Natural killer cell (primary cell): ENCODE measurements at regions not wholly inside any gene's neighbourhood (a gene's known extent, or its start where the extent isn't known, plus 50 kb on each side); places are given as distances from the start of the nearest gene placed in this dataset.

Source experiments
- ATAC-seq, 3 donors: fragments of 150-1000 bp in 2 of 3; fragments of 200-7000 bp in 1 of 3; cut with Tn5 transposase; 1 replicate in 1 of 3; 2 replicates in 2 of 3; pipeline ENCODE4 v1.10.0; 2021; ENCODE audit warnings: mild to moderate bottlenecking in 2 of 3, moderate library complexity in 2 of 3
- DNase-seq, 2 donors: peaks; one replicate each; pipeline versions ENCODE4 v3.0.0 to v3.0.0-alpha.2; 2013 to 2021; ENCODE audit warnings: mixed read lengths in 1 of 2
- H3K27ac ChIP-seq: one replicate; pipeline ENCODE4 v1.5.1; 2013; ENCODE audit warnings: mild to moderate bottlenecking, low read length
- H3K27me3 ChIP-seq: one replicate; pipeline ENCODE4 v1.6.1; 2013; ENCODE audit warnings: low read length; ENCODE audit not compliant: control insufficient read depth, insufficient read depth
- H3K36me3 ChIP-seq: one replicate; pipeline ENCODE4 v1.6.1; 2013; ENCODE audit warnings: low read length; ENCODE audit not compliant: control insufficient read depth, insufficient read depth
- H3K4me1 ChIP-seq: one replicate; pipeline ENCODE4 v1.6.1; 2013; ENCODE audit warnings: low read length; ENCODE audit not compliant: control insufficient read depth, insufficient read depth
- H3K4me3 ChIP-seq: one replicate; pipeline ENCODE4 v1.5.1; 2013; ENCODE audit warnings: low read length
- H3K9me3 ChIP-seq: one replicate; pipeline ENCODE4 v1.6.1; 2013; ENCODE audit warnings: low read length; ENCODE audit not compliant: control insufficient read depth, insufficient read depth
- H3K27ac Mint-ChIP-seq, 2 donors: one replicate each; pipeline ENCODE4 v1.8.0; 2022; ENCODE audit warnings: mild to moderate bottlenecking in 2 of 2, mixed read lengths in 2 of 2, moderate library complexity in 1 of 2
- H3K27me3 Mint-ChIP-seq, 2 donors: one replicate each; pipeline ENCODE4 v1.8.0; 2022; ENCODE audit warnings: low read depth in 2 of 2, mixed read lengths in 2 of 2
- H3K36me3 Mint-ChIP-seq: one replicate; pipeline ENCODE4 v1.8.0; 2022; ENCODE audit warnings: mixed read lengths
- H3K4me1 Mint-ChIP-seq, 2 donors: one replicate each; pipeline ENCODE4 v1.8.0; 2022; ENCODE audit warnings: mixed read lengths in 2 of 2
- H3K4me3 Mint-ChIP-seq: one replicate; pipeline ENCODE4 v1.8.0; 2022; ENCODE audit warnings: mild to moderate bottlenecking, moderate library complexity, mixed read lengths
- H3K9me3 Mint-ChIP-seq, 2 donors: one replicate each; pipeline ENCODE4 v1.8.0; 2022; ENCODE audit warnings: mixed read lengths in 2 of 2
- CTCF ChIP-seq: fragments of 200-600 bp; IDR thresholded peaks from one replicate; pipeline ENCODE4 v1.8.0; 2022; ENCODE audit warnings: antibody characterized with exemption
- WGBS: methylation state at CpG from one replicate; pipeline ENCODE4 v1.1.7; 2013; ENCODE audit warnings: missing lambda C conversion rate; ENCODE audit not compliant: insufficient coverage; 5-methylcytosine and 5-hydroxymethylcytosine counted together
- intact Hi-C: fragments of 100-400 bp; cut with micrococcal nuclease; formaldehyde crosslinking; loops from one replicate; pipeline ENCODE4 v1.14.2; 2022

- no peaks in the 10 kb centered on the region for H3K27me3 ChIP-seq
- DNase-seq: no peak
- Mint-ChIP-seq H3K9me3 (peaks cover 4% of the 10 kb centered on the region in 2 donors), H3K36me3 (no peaks in the 10 kb centered on the region), H3K4me3 (no peak overlapping the region), H3K4me1 (no peaks in the 10 kb centered on the region), H3K27ac (no peak overlapping the region), H3K27me3 (no peaks in the 10 kb centered on the region)
- H3K4me3 ChIP-seq: no peak overlapping the region
- H3K4me1 ChIP-seq: no peaks in the 10 kb centered on the region
- intact Hi-C loops: no loop called here
- no peaks in the 10 kb centered on the region for H3K9me3 ChIP-seq
- no peaks in the 10 kb centered on the region for H3K36me3 ChIP-seq
- ATAC-seq: no peak
- H3K27ac ChIP-seq: no peak overlapping the region
- no peak for TF ChIP-seq CTCF
Measured at GRCh38 chr21:19402870-19403269, 999.3 kb upstream of the TMPRSS15 start.

GRCh38 chr21:19405326-19405725, 1001.7 kb upstream of the TMPRSS15 start:
- Histone ChIP-seq H3K27me3 (no peaks in the 10 kb centered on the region), H3K4me3 (no peak overlapping the region), H3K9me3 (no peaks in the 10 kb centered on the region), H3K4me1 (no peaks in the 10 kb centered on the region), H3K36me3 (no peaks in the 10 kb centered on the region), H3K27ac (no peak overlapping the region)
- Mint-ChIP-seq H3K4me1 (no peaks in the 10 kb centered on the region), H3K36me3 (no peaks in the 10 kb centered on the region), H3K9me3 (peaks cover 4% of the 10 kb centered on the region in 2 donors), H3K27ac (no peak overlapping the region), H3K4me3 (no peak overlapping the region), H3K27me3 (no peaks in the 10 kb centered on the region)
- 87% methylated on average over 2 of the region's 2 CpGs for WGBS
- no peak for DNase-seq
- intact Hi-C loops: no loop called here
- no peak for TF ChIP-seq CTCF
- ATAC-seq: no peak

GRCh38 chr21:19420565-19420964, 1017.0 kb upstream of the TMPRSS15 start:
- intact Hi-C loops: no loop called here
- DNase-seq (no peak), ATAC-seq (no peak)
- Mint-ChIP-seq H3K9me3 (peaks cover 18 to 20% of the 10 kb centered on the region in 2 donors), H3K27me3 (no peaks in the 10 kb centered on the region), H3K27ac (no peak overlapping the region), H3K4me3 (no peak overlapping the region), H3K4me1 (no peaks in the 10 kb centered on the region), H3K36me3 (peaks cover 5% of the 10 kb centered on the region)
- H3K4me1 ChIP-seq: no peaks in the 10 kb centered on the region
- no peak overlapping the region for H3K4me3 ChIP-seq
- H3K9me3 ChIP-seq: peaks cover 5% of the 10 kb centered on the region
- no peak for TF ChIP-seq CTCF
- no peaks in the 10 kb centered on the region for H3K27me3 ChIP-seq
- 88% methylated on average over 3 of the region's 3 CpGs for WGBS
- no peak overlapping the region for H3K27ac ChIP-seq
- no peaks in the 10 kb centered on the region for H3K36me3 ChIP-seq

GRCh38 chr21:19433623-19434022, 1030.0 kb upstream of the TMPRSS15 start:
- H3K9me3 ChIP-seq: no peaks in the 10 kb centered on the region
- ATAC-seq (no peak), DNase-seq (no peak)
- Mint-ChIP-seq H3K27ac (no peak overlapping the region), H3K27me3 (no peaks in the 10 kb centered on the region), H3K4me3 (no peak overlapping the region), H3K36me3 (peaks cover 7% of the 10 kb centered on the region), H3K9me3 (peaks cover 10 to 11% of the 10 kb centered on the region in 2 donors), H3K4me1 (no peaks in the 10 kb centered on the region)
- intact Hi-C loops: no loop called here
- no peak overlapping the region for H3K4me3 ChIP-seq
- no peaks in the 10 kb centered on the region for H3K4me1 ChIP-seq
- TF ChIP-seq CTCF: no peak
- H3K36me3 ChIP-seq: no peaks in the 10 kb centered on the region
- no peaks in the 10 kb centered on the region for H3K27me3 ChIP-seq
- WGBS: 100% methylated on average over 1 of the region's 4 CpGs
- H3K27ac ChIP-seq: no peak overlapping the region
